Activated CD8-positive, alpha-beta T cell treated with anti-CD3 and anti-CD28 coated beads for 36 hours (primary cell): ENCODE measurements at regions not wholly inside any gene's neighbourhood (a gene's known extent, or its start where the extent isn't known, plus 50 kb on each side); places are given as distances from the start of the nearest gene placed in this dataset.
"Not testable (repeated sequence)": the region's sequence is repeated elsewhere in the genome, so short reads cannot be mapped to it uniquely, and the experiment has no call there.

Experiments
- ATAC-seq: fragments of 200-7000 bp; cut with Tn5 transposase; one replicate; pipeline ENCODE4 v1.10.0; 2021; ENCODE audit warnings: mild to moderate bottlenecking, moderate library complexity
- CTCF ChIA-PET: fragments of 350-600 bp; sonication (Branson Sonifier 250); formaldehyde crosslinking; loops from one replicate; lab custom pipeline; 2021; ENCODE audit warnings: antibody characterized with exemption; lab: Charles Lee
- POLR2A ChIA-PET: fragments of 350-600 bp; sonication (Branson Sonifier 250); formaldehyde crosslinking; loops from one replicate; lab custom pipeline; 2021; ENCODE audit warnings: antibody characterized with exemption; lab: Charles Lee
- DNase-seq: peaks from one replicate; pipeline ENCODE4 v3.0.0-alpha.2; 2020
- H3K27ac Mint-ChIP-seq: one replicate; pipeline ENCODE4 v1.8.0; 2021; ENCODE audit warnings: mild to moderate bottlenecking, mixed read lengths
- H3K27me3 Mint-ChIP-seq: one replicate; pipeline ENCODE4 v1.8.0; 2021; ENCODE audit warnings: mixed read lengths
- H3K36me3 Mint-ChIP-seq: one replicate; pipeline ENCODE4 v1.8.0; 2021; ENCODE audit warnings: low read depth, mixed read lengths
- H3K4me1 Mint-ChIP-seq: one replicate; pipeline ENCODE4 v1.8.0; 2021; ENCODE audit warnings: low read depth, mixed read lengths
- H3K4me3 Mint-ChIP-seq: one replicate; pipeline ENCODE4 v1.8.0; 2021; ENCODE audit warnings: mild to moderate bottlenecking, moderate library complexity, mixed read lengths
- H3K9me3 Mint-ChIP-seq: one replicate; pipeline ENCODE4 v1.8.0; 2021; ENCODE audit warnings: mixed read lengths
- CTCF ChIP-seq: fragments of 200-600 bp; IDR thresholded peaks from one replicate; pipeline ENCODE4 v1.8.0; 2022; ENCODE audit warnings: antibody characterized with exemption, mild to moderate bottlenecking
- intact Hi-C: fragments of 100-400 bp; cut with micrococcal nuclease; formaldehyde crosslinking; loops from one replicate; pipeline ENCODE4 v1.10.0; 2022

GRCh38 chr2:167570370-167570769, 677.0 kb downstream of the STK39 start:
- ChIA-PET POLR2A (no interaction called here), CTCF (no interaction called here)
- H3K4me1 Mint-ChIP-seq = no peaks in the 10 kb centered on the region
- H3K27me3 Mint-ChIP-seq = no peaks in the 10 kb centered on the region
- DNase-seq = no peak
- no peak overlapping the region for H3K27ac Mint-ChIP-seq
- no peaks in the 10 kb centered on the region for H3K9me3 Mint-ChIP-seq
- H3K4me3 Mint-ChIP-seq = no peak overlapping the region
- no peaks in the 10 kb centered on the region for H3K36me3 Mint-ChIP-seq
- intact Hi-C loops = no loop called here
- TF ChIP-seq CTCF = no peak
- no peak for ATAC-seq

GRCh38 chr2:167563885-167564619, 675.8 kb downstream of the XIRP2 start:
- H3K36me3 Mint-ChIP-seq, H3K9me3 Mint-ChIP-seq, ATAC-seq, H3K27ac Mint-ChIP-seq, POLR2A ChIA-PET, H3K4me3 Mint-ChIP-seq, H3K27me3 Mint-ChIP-seq, DNase-seq, intact Hi-C loops, H3K4me1 Mint-ChIP-seq, CTCF ChIA-PET: not testable (repeated sequence)

- H3K27me3 Mint-ChIP-seq, H3K4me3 Mint-ChIP-seq, H3K4me1 Mint-ChIP-seq, H3K36me3 Mint-ChIP-seq, POLR2A ChIA-PET, DNase-seq, ATAC-seq, CTCF ChIA-PET, intact Hi-C loops, H3K9me3 Mint-ChIP-seq, H3K27ac Mint-ChIP-seq: not testable (repeated sequence)
Observed at GRCh38 chr2:167558272-167558991, 670.2 kb downstream of the XIRP2 start.

- no peaks in the 10 kb centered on the region for H3K36me3 Mint-ChIP-seq
- H3K9me3 Mint-ChIP-seq = no peaks in the 10 kb centered on the region
- no peak for ATAC-seq
- H3K4me1 Mint-ChIP-seq = no peaks in the 10 kb centered on the region
- intact Hi-C loops = no loop called here
- ChIA-PET CTCF (no interaction called here), POLR2A (interaction anchor here (0.6 kb wide), 1 partner anchor 115 kb away, joined by 3 read pairs; no protein-coding TSS in a partner anchor)
- no peak for TF ChIP-seq CTCF
- no peak for DNase-seq
- no peak overlapping the region for H3K27ac Mint-ChIP-seq
- no peak overlapping the region for H3K4me3 Mint-ChIP-seq
- no peaks in the 10 kb centered on the region for H3K27me3 Mint-ChIP-seq
Observed at GRCh38 chr2:167555098-167555720, 666.9 kb downstream of the XIRP2 start.

- TF ChIP-seq CTCF = no peak
- no peak overlapping the region for H3K4me3 Mint-ChIP-seq
- ChIA-PET CTCF (no interaction called here), POLR2A (no interaction called here)
- DNase-seq (no peak), ATAC-seq (no peak)
- no peak overlapping the region for H3K27ac Mint-ChIP-seq
- H3K27me3 Mint-ChIP-seq = no peaks in the 10 kb centered on the region
- no peaks in the 10 kb centered on the region for H3K9me3 Mint-ChIP-seq
- H3K4me1 Mint-ChIP-seq = no peaks in the 10 kb centered on the region
- intact Hi-C loops = no loop called here
- no peaks in the 10 kb centered on the region for H3K36me3 Mint-ChIP-seq
Observed at GRCh38 chr2:167553635-167554034, 665.4 kb downstream of the XIRP2 start.

- intact Hi-C loops = no loop called here
- CTCF ChIA-PET = no interaction called here
- no peak for ATAC-seq
Observed at GRCh38 chr2:167551416-167551815, 663.1 kb downstream of the XIRP2 start.

More at GRCh38 chr2:167551416-167551815, 663.1 kb downstream of the XIRP2 start:
- TF ChIP-seq CTCF = no peak
- DNase-seq = no peak
- no peak overlapping the region for H3K27ac Mint-ChIP-seq
- no peaks in the 10 kb centered on the region for H3K9me3 Mint-ChIP-seq
- H3K27me3 Mint-ChIP-seq = no peaks in the 10 kb centered on the region
- no peaks in the 10 kb centered on the region for H3K36me3 Mint-ChIP-seq
- no peaks in the 10 kb centered on the region for H3K4me1 Mint-ChIP-seq
- H3K4me3 Mint-ChIP-seq = no peak overlapping the region
- POLR2A ChIA-PET = no interaction called here
